OCI-LY3 (cell line): ENCODE measurements at regions not wholly inside any gene's neighbourhood (a gene's known extent, or its start where the extent isn't known, plus 50 kb on each side); places are given as distances from the start of the nearest gene placed in this dataset.

Experiments
- H2AFZ ChIP-seq: fragments of 200-600, 300-600 bp; shearing (Covaris generic); 2 replicates; pipeline ENCODE4 v1.6.0; 2014; ENCODE audit warnings: antibody characterized with exemption, low read depth, low read length
- H3K27ac ChIP-seq: fragments of 200-600, 300-600 bp; sonication (generic); 2 replicates; pipeline ENCODE4 v1.5.1; 2014; ENCODE audit warnings: mild to moderate bottlenecking, low read length, moderate library complexity, mixed read lengths
- H3K27me3 ChIP-seq: fragments of 200-600, 300-600 bp; sonication (generic); 2 replicates; pipeline ENCODE4 v1.6.1; 2014; ENCODE audit warnings: low read depth, low read length, mixed read lengths
- H3K36me3 ChIP-seq: fragments of 200-600, 300-600 bp; sonication (generic); replicated peaks from 2 replicates; pipeline ENCODE3; 2014; ENCODE audit warnings: low read depth, low read length, mixed read lengths
- H3K4me1 ChIP-seq: fragments of 300-600, 200-600 bp; sonication (generic); 2 replicates; pipeline ENCODE4 v1.6.1; 2014; ENCODE audit warnings: low read length, mixed read lengths
- H3K4me2 ChIP-seq: fragments of 200-600, 300-600 bp; sonication (generic); 2 replicates; pipeline ENCODE4 v1.6.1; 2014; ENCODE audit warnings: low read length, mixed read lengths
- H3K4me3 ChIP-seq: fragments of 300-600, 200-600 bp; sonication (generic); 2 replicates; pipeline ENCODE4 v1.5.1; 2014; ENCODE audit warnings: antibody characterized with exemption, mild to moderate bottlenecking, low read length, moderate library complexity
- H3K79me2 ChIP-seq: fragments of 300-600, 200-600 bp; shearing (Covaris generic); 2 replicates; pipeline ENCODE4 v1.6.1; 2014; ENCODE audit warnings: mild to moderate bottlenecking, low read length, mixed read lengths
- H3K9ac ChIP-seq: fragments of 300-600, 200-600 bp; shearing (Covaris generic); 2 replicates; pipeline ENCODE4 v1.6.0; 2014; ENCODE audit warnings: mild to moderate bottlenecking, low read length, moderate library complexity
- H3K9me3 ChIP-seq: fragments of 200-600, 300-600 bp; shearing (Covaris generic); 2 replicates; pipeline ENCODE4 v1.6.1; 2014; ENCODE audit warnings: low read length, mixed read lengths; ENCODE audit not compliant: insufficient read depth
- H4K20me1 ChIP-seq: fragments of 200-600, 300-600 bp; sonication (generic); 2 replicates; pipeline ENCODE4 v1.6.1; 2016; ENCODE audit warnings: low read length, mixed read lengths; ENCODE audit not compliant: insufficient read depth
- EZH2phosphoT487 ChIP-seq: fragments of 200-600 bp; shearing (Covaris generic); IDR thresholded peaks from 2 replicates; pipeline ENCODE4 v1.6.1; 2018; ENCODE audit warnings: antibody characterized with exemption, mixed run types, low read depth
- TF ChIP-seq, protein P1 (sequence below): fragments of 200-600, 300-600 bp; sonication (generic); IDR thresholded peaks from 2 replicates; pipeline ENCODE4 v1.5.1; 2014; ENCODE audit warnings: antibody characterized with exemption, low read length, low read depth

DNA sequence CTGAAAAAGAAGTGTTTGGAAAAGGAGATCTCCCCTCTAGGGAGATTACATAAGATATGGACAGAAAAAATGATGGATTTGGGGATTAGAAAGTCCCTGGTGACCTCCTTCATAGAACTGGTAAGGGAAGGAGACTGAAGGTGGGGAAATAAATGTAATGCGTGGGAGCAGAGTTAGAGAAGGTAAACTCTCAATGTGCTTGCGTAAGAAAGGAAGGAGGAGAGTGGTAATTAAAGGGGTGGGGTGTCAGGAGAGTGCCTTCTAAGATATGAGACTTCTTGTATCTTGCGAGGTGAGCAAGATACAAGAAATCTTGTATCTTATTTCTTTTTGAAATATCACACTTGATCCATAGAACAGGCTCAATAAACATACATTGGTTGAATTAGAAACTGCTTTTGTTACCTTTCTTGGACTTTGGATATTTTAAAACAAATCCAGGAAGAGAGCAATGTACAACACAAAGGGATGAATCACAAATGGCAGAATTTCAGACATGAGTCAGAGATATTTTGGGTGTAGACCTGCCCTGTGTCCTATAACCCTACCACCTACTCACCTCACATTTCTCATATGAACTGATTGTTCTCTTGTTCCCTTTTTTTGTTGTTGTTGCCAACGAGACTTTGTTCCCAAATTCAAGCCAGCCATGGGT lies 342.4 kb downstream of the INSIG2 start:
- H3K9ac ChIP-seq, result no peak overlapping the region
- no peak overlapping the region for H3K4me2 ChIP-seq
- no peaks in the 10 kb centered on the region for H4K20me1 ChIP-seq
- H3K27ac ChIP-seq, result no peak overlapping the region
- H3K27me3 ChIP-seq, result peaks cover 17% of the 10 kb centered on the region
- no peaks in the 10 kb centered on the region for H3K79me2 ChIP-seq
- H3K36me3 ChIP-seq, result no peaks in the 10 kb centered on the region
- no peaks in the 10 kb centered on the region for H3K9me3 ChIP-seq
- no peak for TF ChIP-seq EZH2phosphoT487
- H2AFZ ChIP-seq, result no peak overlapping the region
- H3K4me3 ChIP-seq, result no peak overlapping the region
- no peaks in the 10 kb centered on the region for H3K4me1 ChIP-seq

GRCh38 chr2:118425191-118425590 lies 336.9 kb downstream of the INSIG2 start:
- H3K9ac ChIP-seq, result no peak overlapping the region

GRCh38 chr2:118423776-118424175 lies 335.5 kb downstream of the INSIG2 start:
- no peaks in the 10 kb centered on the region for H4K20me1 ChIP-seq
- TF ChIP-seq, protein P1, sequence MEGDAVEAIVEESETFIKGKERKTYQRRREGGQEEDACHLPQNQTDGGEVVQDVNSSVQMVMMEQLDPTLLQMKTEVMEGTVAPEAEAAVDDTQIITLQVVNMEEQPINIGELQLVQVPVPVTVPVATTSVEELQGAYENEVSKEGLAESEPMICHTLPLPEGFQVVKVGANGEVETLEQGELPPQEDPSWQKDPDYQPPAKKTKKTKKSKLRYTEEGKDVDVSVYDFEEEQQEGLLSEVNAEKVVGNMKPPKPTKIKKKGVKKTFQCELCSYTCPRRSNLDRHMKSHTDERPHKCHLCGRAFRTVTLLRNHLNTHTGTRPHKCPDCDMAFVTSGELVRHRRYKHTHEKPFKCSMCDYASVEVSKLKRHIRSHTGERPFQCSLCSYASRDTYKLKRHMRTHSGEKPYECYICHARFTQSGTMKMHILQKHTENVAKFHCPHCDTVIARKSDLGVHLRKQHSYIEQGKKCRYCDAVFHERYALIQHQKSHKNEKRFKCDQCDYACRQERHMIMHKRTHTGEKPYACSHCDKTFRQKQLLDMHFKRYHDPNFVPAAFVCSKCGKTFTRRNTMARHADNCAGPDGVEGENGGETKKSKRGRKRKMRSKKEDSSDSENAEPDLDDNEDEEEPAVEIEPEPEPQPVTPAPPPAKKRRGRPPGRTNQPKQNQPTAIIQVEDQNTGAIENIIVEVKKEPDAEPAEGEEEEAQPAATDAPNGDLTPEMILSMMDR, result no peak
- no peak for TF ChIP-seq EZH2phosphoT487
- no peak overlapping the region for H2AFZ ChIP-seq
- H3K79me2 ChIP-seq, result no peaks in the 10 kb centered on the region
- H3K4me2 ChIP-seq, result no peak overlapping the region
- H3K36me3 ChIP-seq, result no peaks in the 10 kb centered on the region
- H3K27ac ChIP-seq, result no peak overlapping the region
- H3K27me3 ChIP-seq, result peaks cover 27% of the 10 kb centered on the region
- H3K9ac ChIP-seq, result no peak overlapping the region
- no peak overlapping the region for H3K4me3 ChIP-seq
- H3K4me1 ChIP-seq, result no peaks in the 10 kb centered on the region
- no peaks in the 10 kb centered on the region for H3K9me3 ChIP-seq

More at GRCh38 chr2:118425191-118425590, 336.9 kb downstream of the INSIG2 start:
- H3K4me3 ChIP-seq, result no peak overlapping the region
- no peaks in the 10 kb centered on the region for H3K36me3 ChIP-seq
- H3K79me2 ChIP-seq, result no peaks in the 10 kb centered on the region
- no peak overlapping the region for H2AFZ ChIP-seq
- H3K27ac ChIP-seq, result no peak overlapping the region
- peaks cover 29% of the 10 kb centered on the region for H3K27me3 ChIP-seq
- no peak for TF ChIP-seq EZH2phosphoT487
- TF ChIP-seq, protein P1, result no peak
- no peaks in the 10 kb centered on the region for H3K4me1 ChIP-seq
- H3K9me3 ChIP-seq, result no peaks in the 10 kb centered on the region
- no peaks in the 10 kb centered on the region for H4K20me1 ChIP-seq
- no peak overlapping the region for H3K4me2 ChIP-seq

DNA sequence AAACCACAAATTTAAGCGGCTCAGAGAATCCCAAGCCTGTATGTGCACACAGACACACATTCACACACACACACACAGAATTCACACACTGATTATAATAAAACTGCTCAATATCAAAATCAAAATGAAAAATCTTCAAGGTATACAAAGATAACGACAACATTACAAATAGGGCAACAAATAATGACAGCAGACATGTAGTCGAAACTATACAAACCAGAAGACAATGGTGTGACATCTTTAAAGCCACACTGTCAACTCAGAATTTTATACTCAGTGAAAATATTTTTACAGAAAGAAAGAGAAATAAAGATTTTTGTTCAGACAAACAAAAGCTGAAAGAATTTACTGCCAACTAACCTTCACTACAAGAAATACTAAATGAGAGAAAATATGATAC lies 333.4 kb downstream of the INSIG2 start:
- H3K27me3 ChIP-seq, result peaks cover 24% of the 10 kb centered on the region; the same call in 1 of the 2 replicates
- H2AFZ ChIP-seq, result no peak overlapping the region
- H4K20me1 ChIP-seq, result no peaks in the 10 kb centered on the region

More for the DNA sequence above, 333.4 kb downstream of the INSIG2 start:
- no peaks in the 10 kb centered on the region for H3K4me1 ChIP-seq
- TF ChIP-seq, protein P1, result no peak
- no peak for TF ChIP-seq EZH2phosphoT487
- no peak overlapping the region for H3K4me3 ChIP-seq
- no peak overlapping the region for H3K4me2 ChIP-seq
- H3K36me3 ChIP-seq, result no peaks in the 10 kb centered on the region
- H3K79me2 ChIP-seq, result no peaks in the 10 kb centered on the region
- H3K27ac ChIP-seq, result no peak overlapping the region
- H3K9me3 ChIP-seq, result no peaks in the 10 kb centered on the region
- no peak overlapping the region for H3K9ac ChIP-seq
